CMK (cell line): ENCODE measurements at regions not wholly inside any gene's neighbourhood (a gene's known extent, or its start where the extent isn't known, plus 50 kb on each side); places are given as distances from the start of the nearest gene placed in this dataset.
"Not testable (repeated sequence)": the region's sequence is repeated elsewhere in the genome, so short reads cannot be mapped to it uniquely, and the experiment has no call there.

ENCODE experiments used
- DNase-seq: peaks from one replicate; pipeline ENCODE4 v3.0.0-alpha.2; 2010; ENCODE audit warnings: low read depth

GRCh38 chr9:30972654-30973053 is 1411.8 kb upstream of the ACO1 start:
- no peak for DNase-seq

DNA sequence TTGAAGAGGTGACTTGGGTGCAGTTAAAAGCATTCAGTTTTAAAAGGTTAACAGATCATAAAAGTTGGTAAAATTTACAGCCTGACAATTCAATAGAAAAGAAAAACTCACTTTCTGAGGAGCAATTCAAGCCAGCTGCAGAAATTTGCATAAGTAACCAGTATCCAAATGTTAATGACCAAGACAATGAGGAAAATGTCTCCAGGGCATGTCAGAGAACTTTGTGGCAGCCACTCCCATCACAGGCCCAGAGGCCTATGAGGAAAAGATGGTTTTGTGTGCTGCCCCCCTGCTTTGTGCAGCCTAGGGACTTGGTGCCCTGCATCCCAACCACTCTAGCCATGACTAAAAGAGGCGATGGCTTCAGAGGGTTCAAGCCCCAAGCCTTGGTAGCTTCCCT is 1406.5 kb upstream of the ACO1 start:
- DNase-seq, result no peak

GRCh38 chr9:30982301-30982700 is 1402.1 kb upstream of the ACO1 start:
- no peak for DNase-seq

DNA sequence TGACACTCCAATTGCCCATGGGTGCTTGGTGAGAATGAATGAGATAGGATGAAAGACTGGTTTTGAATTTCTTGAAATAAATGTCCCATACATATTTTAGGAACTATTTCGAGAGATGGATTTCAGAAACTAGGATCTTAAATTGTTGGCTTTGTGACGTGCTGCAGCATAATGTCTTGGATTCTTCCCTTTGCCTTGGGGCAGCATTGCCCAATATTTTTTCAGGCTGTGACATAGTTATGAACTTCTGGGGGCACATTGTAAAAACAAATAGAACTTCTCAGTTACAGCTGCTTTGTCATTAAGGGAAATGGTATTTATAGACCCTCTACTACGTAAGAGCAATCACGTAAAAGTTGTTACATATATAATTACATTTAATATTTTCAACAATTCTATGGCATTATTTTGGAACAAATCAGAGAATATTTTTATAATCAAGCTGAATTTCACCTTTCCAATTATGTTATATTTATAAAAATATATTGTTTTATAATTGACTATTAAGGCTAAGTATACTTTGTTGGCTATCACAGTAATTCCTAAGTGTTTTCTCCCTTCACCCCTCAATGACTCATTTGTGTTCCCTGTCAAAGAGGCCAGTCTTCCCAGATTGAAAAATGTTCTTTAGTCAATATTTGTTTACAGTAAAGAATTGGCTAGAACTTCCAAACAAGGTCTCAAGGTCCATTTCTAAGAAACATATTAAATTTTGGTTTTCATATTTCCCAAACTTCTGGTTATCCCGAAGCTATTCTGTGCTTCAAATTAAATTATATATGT is 1388.3 kb upstream of the ACO1 start:
- no peak for DNase-seq

GRCh38 chr9:30996761-30997160 is 1387.7 kb upstream of the ACO1 start:
- DNase-seq, result no peak

- no peak for DNase-seq
Observed at GRCh38 chr9:30997291-30997690, 1387.2 kb upstream of the ACO1 start.

DNA sequence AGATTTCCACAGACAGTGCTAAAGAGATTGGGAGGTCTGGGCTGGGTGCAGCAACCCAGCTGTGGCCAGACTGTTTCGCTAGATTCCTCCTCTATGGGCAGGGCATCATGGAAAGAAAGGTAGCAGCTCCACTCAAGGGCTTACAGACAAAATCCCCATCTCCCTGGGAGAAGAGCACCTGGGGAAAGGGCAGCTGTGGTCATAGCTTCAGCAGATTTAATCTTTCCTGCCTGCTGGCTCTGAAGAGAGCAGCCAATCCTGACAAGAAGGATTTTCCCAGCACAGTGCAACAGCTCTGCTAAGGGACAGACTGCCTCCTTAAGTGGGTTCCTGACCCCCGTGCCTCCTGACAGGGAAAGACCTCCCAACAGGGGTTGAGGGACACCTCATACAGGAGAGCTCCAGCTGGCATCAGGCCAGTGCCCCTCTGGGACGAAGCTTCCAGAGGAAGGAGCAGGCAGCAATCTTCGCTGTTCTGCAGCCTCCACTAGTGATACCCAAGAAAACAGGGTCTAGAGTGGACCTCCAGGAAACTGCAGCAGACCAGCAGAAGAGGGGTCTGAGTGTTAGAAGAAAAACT is 1379.3 kb upstream of the ACO1 start:
- DNase-seq, result no peak

- DNase-seq, result no peak
Observed at GRCh38 chr9:31013371-31013770, 1371.1 kb upstream of the ACO1 start.

- DNase-seq, result no peak
Observed at GRCh38 chr9:31023847-31024246, 1360.6 kb upstream of the ACO1 start.

DNA sequence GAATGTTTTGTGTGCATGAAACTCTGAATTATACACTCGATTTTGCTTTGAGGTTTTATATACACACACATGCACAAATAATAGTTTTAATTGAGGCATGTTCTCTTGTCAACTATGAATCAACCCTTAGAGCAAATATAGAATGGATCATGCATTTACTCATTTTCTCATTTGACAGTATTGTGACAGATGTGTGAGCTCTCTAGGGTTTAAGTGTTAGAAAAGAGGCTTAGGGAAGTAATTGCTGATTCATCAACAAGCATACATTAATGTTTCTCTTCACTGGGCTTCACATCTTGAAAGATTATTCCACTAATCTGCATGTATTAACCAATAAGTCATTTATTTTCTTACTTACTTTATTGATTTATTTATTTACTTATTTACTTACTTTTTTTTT is 1356.8 kb upstream of the ACO1 start:
- DNase-seq, result no peak

GRCh38 chr9:31028137-31028536 is 1356.3 kb upstream of the ACO1 start:
- no peak for DNase-seq

DNA sequence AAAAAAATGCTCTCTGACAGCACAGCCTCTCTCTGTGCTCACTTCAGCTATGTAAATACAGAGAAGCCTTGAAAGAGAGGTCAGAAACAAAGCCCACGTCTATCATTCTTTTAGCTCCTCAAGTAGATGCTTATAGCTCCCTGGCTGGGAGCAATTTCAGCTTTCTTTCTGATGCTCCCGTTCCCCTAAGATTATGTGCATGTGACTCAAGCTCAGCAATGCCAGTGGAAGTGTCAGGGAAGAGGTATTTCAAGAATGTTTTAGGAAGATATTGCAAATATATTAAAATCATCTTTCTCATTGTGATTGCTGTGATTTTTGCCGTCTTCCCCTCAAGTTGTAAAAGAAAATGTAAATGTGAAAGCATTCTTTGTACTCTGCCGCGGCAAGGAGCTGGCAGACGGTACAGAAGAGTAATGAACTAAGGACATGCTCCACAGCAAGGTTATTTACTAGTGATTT is 1353.7 kb upstream of the ACO1 start:
- DNase-seq, result no peak

DNA sequence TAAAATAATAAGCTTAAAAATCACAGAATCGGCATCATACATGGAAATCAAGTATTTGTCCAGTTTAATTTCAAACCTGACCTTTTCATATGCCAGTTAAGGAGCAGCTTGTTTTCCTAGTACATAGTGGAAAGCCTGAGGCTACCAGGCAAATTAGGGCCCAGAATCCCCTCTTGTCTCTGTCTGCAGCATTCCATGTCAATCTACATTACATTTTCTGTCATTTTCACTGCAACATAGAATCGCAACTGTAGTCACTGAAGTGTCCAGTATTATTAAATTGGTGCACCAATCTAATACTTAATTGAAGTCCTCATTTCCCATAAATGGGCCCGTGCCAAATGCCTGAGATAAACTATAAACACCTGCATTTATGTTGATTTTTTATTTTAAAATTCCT is 1352.2 kb upstream of the ACO1 start:
- DNase-seq, result no peak

DNA sequence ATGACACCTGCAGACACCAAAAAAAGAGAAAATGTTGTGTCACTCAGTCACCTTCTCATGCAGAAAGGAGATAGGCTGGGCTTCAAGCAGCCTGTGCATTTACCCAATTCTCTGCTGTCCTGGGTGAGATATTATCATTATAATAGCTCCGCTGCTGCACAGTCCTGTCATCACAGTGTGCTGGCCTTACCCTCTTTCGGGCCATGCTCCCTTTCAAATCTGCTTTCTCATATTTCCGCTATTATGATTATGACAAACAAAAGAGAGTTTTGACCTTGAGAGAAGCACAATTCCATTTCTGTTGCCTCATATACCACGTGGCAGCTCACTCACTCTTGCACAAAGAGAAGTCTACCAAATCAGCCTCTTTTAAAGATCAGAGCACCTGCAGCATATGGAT is 1350.1 kb upstream of the ACO1 start:
- no peak for DNase-seq

GRCh38 chr9:31040564-31040963 is 1343.9 kb upstream of the ACO1 start:
- no peak for DNase-seq

- no peak for DNase-seq
Observed at GRCh38 chr9:31045810-31046209, 1338.6 kb upstream of the ACO1 start.

DNA sequence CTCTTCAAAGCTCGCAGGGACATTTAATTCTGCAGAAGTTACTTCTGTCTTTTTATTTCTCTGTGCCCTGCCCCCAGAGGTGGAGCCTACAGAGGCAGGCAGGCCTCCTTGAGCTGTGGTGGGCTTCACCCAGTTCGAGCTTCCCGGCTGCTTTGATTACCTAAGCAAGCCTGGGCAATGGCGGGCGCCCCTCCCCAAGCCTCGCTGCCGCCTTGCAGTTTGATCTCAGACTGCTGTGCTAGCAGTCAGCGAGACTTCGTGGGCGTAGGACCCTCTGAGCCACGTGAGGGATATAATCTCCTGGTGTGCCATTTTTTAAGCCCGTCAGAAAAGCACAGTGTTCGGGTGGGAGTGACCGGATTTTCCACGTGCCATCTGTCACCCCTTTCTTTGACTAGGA is 1322.9 kb upstream of the ACO1 start:
- DNase-seq, result not testable (repeated sequence)

DNA sequence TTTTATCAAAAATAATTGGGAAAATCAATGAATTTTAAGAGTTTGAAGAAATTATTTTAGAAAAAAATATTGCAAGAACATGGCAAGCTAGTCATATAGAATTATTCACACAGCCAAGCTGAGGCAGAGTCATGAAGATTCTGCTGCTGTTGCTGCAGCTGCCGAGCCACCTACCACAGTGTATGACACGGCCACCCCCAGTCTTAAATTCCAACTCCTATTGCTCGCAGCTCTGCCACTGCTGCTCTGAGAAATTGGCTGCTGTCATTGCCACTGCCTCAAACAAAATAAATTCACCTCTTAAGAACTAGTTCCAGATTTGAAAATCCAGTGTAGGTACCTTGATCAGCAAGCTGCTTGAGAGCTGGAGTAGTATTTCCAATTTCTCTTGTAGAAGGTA is 1318.8 kb upstream of the ACO1 start:
- no peak for DNase-seq

- no peak for DNase-seq
Observed at GRCh38 chr9:31067418-31067817, 1317.0 kb upstream of the ACO1 start.

- no peak for DNase-seq
Observed at GRCh38 chr9:31071606-31072286, 1312.7 kb upstream of the ACO1 start.

DNA sequence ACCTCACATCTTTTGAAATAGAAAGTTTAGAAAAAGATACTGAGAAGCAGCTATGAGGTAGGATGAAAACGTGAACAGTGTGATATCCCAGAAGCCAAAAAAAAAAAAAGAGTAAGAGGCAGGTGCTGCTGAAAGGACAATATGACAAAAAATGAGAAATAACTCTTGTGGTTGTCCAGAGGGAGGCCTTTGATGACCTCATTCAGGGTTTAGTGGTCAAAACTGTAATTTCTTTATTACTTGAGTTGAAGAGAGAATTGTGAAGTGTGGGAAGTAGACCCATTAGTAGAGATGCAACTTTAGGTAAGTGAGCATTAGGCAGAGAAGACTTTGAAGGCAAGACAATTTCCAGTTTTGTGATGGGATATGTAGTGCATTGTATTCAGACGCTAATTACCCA is 1306.3 kb upstream of the ACO1 start:
- no peak for DNase-seq

DNA sequence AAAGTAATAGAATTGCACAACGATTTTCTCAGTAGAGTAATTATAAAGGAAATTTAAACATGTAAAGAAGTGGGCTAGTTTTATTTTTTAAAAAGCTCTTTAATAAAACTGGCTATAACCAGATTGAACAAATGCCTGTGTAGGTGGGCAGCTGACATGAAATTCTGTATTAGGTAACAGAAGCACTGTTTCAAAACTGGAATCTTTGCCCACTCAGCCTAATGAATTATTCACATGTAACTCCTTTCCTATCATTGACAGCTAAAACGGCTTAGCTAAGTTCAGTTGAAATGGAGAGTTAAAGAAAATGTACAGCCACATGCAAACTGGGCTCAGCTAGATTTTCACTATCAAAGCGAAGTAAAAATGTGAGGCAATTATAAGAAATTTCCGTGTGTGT is 1300.1 kb upstream of the ACO1 start:
- DNase-seq, result no peak

DNA sequence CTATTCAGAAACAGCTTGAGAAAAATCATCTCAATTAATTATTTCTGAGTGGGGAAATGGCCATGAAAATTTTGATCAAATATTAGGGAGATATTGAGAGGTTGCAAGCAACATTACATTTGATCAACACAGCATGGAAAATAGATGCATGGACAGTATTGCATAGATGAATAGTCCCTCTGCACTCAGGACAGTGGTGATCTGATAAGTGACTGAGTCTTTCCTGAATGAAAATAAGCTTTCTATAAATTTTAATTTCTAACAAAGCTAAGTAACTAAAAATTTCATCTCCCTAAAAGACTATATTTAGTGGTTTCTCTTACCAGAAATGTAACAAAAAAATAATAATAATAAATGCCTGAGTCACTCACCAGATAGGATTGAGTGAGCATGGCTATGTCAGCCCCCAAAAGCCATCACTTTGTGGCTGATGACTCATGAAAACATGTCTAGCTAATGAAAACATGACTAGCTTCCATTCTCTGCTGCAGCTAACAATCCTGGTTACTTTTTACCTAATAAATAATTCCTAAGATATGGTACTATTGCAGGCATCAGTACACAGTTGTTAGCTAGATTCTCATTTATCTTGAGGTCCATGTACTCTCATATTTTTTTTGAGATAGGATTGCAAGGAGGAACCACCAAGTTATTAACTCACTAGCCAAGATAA is 1294.8 kb upstream of the ACO1 start:
- no peak for DNase-seq
